ENCODE measurements at regions not wholly inside any gene's neighbourhood (a gene's known extent, or its start where the extent isn't known, plus 50 kb on each side); places are given as distances from the start of the nearest gene placed in this dataset.

- H3K36me3 Mint-ChIP-seq (ENCODE audit: insufficient read depth): no peaks in the 10 kb centered on the region
- no peaks in the 10 kb centered on the region for H3K9me3 Mint-ChIP-seq (ENCODE audit: low read depth)
- DNase-seq (ENCODE audit: low spot score, unreplicated experiment): no peak
- no peak overlapping the region for H3K27ac Mint-ChIP-seq
- no peak overlapping the region for H3K4me3 Mint-ChIP-seq (ENCODE audit: low read depth)
- no peak for TF ChIP-seq CTCF (IDR thresholded peaks at IDR 0.05; ENCODE audit: unreplicated experiment)
- H3K27me3 Mint-ChIP-seq: peaks cover 16% of the 10 kb centered on the region
- H3K4me1 Mint-ChIP-seq (ENCODE audit: low read depth): peaks cover 12% of the 10 kb centered on the region
Measured at GRCh38 chr10:113252650-113253618, 299.9 kb upstream of the HABP2 start.

DNA sequence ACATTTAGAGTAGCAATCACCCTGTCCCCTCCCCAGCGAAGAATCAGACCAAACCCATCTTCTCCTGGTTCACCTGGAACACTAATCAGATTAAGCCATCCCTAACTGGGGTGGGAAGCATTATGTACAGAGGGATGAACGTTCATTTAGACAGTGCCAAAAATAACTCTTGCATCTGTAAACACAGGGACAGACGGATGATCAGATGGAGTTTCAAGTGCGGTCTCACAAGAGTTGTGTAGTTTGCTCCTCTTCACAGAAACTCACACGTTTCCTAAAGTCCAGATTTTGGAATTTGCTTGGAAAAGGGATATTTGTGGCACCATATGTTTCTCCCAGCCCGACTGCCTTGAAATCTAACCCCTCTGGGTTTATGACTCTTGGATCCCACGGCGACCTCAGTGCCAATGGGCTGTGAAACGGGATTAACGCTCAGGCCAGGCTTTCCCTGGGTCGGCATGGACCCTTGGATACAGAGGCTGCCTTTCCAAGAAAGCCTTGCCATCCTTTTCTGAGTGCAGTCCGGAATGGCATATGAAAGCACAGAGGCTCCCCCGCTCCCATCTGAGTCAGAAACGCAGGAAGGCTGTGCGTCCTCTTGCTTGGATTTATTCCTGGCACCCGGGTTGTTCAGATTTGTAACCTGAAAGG lies 293.2 kb upstream of the HABP2 start:
- H3K27ac Mint-ChIP-seq: no peak overlapping the region
- H3K27me3 Mint-ChIP-seq: peaks cover 21% of the 10 kb centered on the region
- no peaks in the 10 kb centered on the region for H3K36me3 Mint-ChIP-seq (ENCODE audit: insufficient read depth)
- no peaks in the 10 kb centered on the region for H3K9me3 Mint-ChIP-seq (ENCODE audit: low read depth)
- no peak for TF ChIP-seq CTCF (IDR thresholded peaks at IDR 0.05; ENCODE audit: unreplicated experiment)
- no peak overlapping the region for H3K4me3 Mint-ChIP-seq (ENCODE audit: low read depth)
- H3K4me1 Mint-ChIP-seq (ENCODE audit: low read depth): peaks cover 20% of the 10 kb centered on the region
- DNase-seq (ENCODE audit: low spot score, unreplicated experiment): no peak

DNA sequence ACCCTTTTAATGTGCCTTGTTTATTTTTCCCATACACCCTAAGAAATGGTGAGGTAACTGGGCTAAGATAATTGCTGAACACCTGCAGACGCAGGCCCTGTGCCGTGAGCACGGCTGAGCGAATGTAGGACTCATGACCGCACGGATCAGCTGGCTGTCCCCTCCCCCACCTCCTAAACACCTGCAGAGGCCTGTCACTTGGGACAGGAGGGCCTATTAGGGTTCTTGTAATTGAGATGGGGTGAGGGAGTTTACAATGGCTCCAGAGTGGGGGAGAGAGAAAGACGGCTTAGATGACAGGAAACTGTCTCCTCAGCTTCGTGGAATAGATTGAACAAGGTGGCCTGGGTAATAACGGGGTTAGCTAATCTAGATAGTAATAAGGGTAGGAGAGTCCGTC lies 291.7 kb upstream of the HABP2 start:
- no peak for TF ChIP-seq CTCF (IDR thresholded peaks at IDR 0.05; ENCODE audit: unreplicated experiment)
- Mint-ChIP-seq H3K4me1 (ENCODE audit: low read depth) (peaks cover 22% of the 10 kb centered on the region), H3K9me3 (ENCODE audit: low read depth) (no peaks in the 10 kb centered on the region), H3K27me3 (peaks cover 18% of the 10 kb centered on the region), H3K27ac (no peak overlapping the region), H3K36me3 (ENCODE audit: insufficient read depth) (no peaks in the 10 kb centered on the region), H3K4me3 (ENCODE audit: low read depth) (no peak overlapping the region)
- DNase-seq (ENCODE audit: low spot score, unreplicated experiment): no peak

DNA sequence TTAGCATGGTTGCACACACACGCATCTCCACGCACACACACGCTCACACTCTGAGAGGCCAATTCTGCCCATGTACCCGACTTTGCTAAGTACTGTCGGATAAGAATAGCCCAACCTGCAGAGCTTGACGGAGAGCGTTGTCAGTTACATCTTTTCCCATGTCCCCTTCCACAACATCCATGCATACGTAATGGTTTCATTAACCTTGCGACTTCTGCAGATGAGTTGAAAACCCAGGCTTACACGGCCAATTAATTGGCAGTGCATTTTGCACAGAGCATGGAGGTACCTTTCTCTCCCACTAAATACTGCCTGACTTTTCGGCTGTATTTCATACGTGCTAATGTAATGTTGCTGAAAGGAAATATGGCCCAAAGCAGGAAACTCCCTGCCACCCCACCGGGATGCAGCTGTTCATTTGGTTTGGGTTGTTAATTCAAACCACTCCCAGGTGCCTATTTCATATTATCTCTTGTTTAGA lies 291.2 kb upstream of the HABP2 start:
- H3K27me3 Mint-ChIP-seq: peaks cover 17% of the 10 kb centered on the region
- H3K27ac Mint-ChIP-seq: no peak overlapping the region
- H3K9me3 Mint-ChIP-seq (ENCODE audit: low read depth): no peaks in the 10 kb centered on the region
- H3K4me3 Mint-ChIP-seq (ENCODE audit: low read depth): no peak overlapping the region
- no peaks in the 10 kb centered on the region for H3K36me3 Mint-ChIP-seq (ENCODE audit: insufficient read depth)
- TF ChIP-seq CTCF (IDR thresholded peaks at IDR 0.05; ENCODE audit: unreplicated experiment): no peak
- H3K4me1 Mint-ChIP-seq (ENCODE audit: low read depth): peaks cover 26% of the 10 kb centered on the region
- no peak for DNase-seq (ENCODE audit: low spot score, unreplicated experiment)

DNA sequence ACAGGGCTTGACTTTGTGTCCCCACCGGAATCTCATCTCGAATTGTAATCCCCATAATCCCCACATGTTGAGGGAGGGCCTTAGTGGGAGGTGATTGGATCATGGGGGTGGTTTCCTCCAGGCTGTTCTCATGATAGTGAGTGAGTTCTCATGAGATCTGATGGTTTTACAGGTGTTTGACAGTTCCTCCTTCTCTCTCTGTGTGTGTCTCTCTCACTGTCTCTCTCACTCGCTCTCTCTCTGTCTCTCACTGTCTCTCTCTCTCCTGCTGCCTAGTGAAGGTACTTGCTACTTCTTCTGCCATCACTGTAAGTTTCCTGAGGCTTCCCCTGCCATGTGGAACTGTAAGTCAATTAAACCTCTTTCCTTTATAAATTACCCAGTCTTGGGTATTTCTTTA lies 289.8 kb upstream of the HABP2 start:
- Mint-ChIP-seq H3K4me3 (ENCODE audit: low read depth) (no peak overlapping the region), H3K27me3 (peaks cover 12% of the 10 kb centered on the region), H3K9me3 (ENCODE audit: low read depth) (no peaks in the 10 kb centered on the region), H3K27ac (no peak overlapping the region), H3K36me3 (ENCODE audit: insufficient read depth) (no peaks in the 10 kb centered on the region), H3K4me1 (ENCODE audit: low read depth) (peaks cover 26% of the 10 kb centered on the region)
- DNase-seq (ENCODE audit: low spot score, unreplicated experiment): no peak
- TF ChIP-seq CTCF (IDR thresholded peaks at IDR 0.05; ENCODE audit: unreplicated experiment): no peak
